Keratinocyte (primary cell): ENCODE measurements at regions not wholly inside any gene's neighbourhood (a gene's known extent, or its start where the extent isn't known, plus 50 kb on each side); places are given as distances from the start of the nearest gene placed in this dataset.

Source experiments
- DNase-seq: peaks from one replicate; pipeline ENCODE4 v3.0.0-alpha.2; 2011; ENCODE audit warnings: low read depth, missing footprints, low spot score
- FAIRE-seq: peaks from 2 replicates; lab custom pipeline; 2011; peaks lifted over from hg19 to GRCh38; lab: Jason Lieb, UNC
- H2AFZ ChIP-seq: 2 replicates; pipeline ENCODE4 v1.6.0; 2012; ENCODE audit warnings: low read length, control low read depth, inconsistent platforms; ENCODE audit not compliant: control insufficient read depth
- H3K27ac ChIP-seq: 2 replicates; pipeline ENCODE4 v1.5.1; 2011; ENCODE audit warnings: low read length; ENCODE audit not compliant: control insufficient read depth, insufficient read depth
- H3K27me3 ChIP-seq: 3 replicates; pipeline ENCODE4 v1.6.0; 2011; ENCODE audit warnings: low read length; ENCODE audit not compliant: control insufficient read depth, insufficient read depth; ENCODE audit errors: extremely low read depth
- H3K36me3 ChIP-seq, 2 experiments: 2 replicates in 1 of 2; 3 replicates in 1 of 2; pipeline ENCODE4 v1.5.1; 2011; ENCODE audit warnings: low read length in 2 of 2, mild to moderate bottlenecking in 1 of 2; ENCODE audit not compliant: control insufficient read depth in 2 of 2, insufficient read depth in 2 of 2; ENCODE audit errors: extremely low read depth in 1 of 2
- H3K4me1 ChIP-seq: 3 replicates; pipeline ENCODE4 v1.5.1; 2011; ENCODE audit warnings: low read length; ENCODE audit not compliant: control insufficient read depth, insufficient read depth; ENCODE audit errors: extremely low read depth
- H3K4me2 ChIP-seq: 3 replicates; pipeline ENCODE4 v1.6.0; 2011; ENCODE audit warnings: low read depth, low read length; ENCODE audit not compliant: control insufficient read depth, insufficient read depth; ENCODE audit errors: extremely low read depth
- H3K4me3 ChIP-seq, 3 experiments: fragments of 200-600 bp in 1 of 3; sonication (generic) in 1 of 3; 2 replicates in 2 of 3; 3 replicates in 1 of 3; pipeline ENCODE4 v1.5.1; 2011 to 2016; ENCODE audit warnings: low read length in 3 of 3, mild to moderate bottlenecking in 3 of 3, control low read depth in 2 of 3, inconsistent platforms in 1 of 3, low read depth in 1 of 3, mixed read lengths in 1 of 3, mixed run types in 1 of 3, moderate library complexity in 1 of 3; ENCODE audit not compliant: control insufficient read depth in 2 of 3, insufficient read depth in 2 of 3; ENCODE audit errors: extremely low read depth in 1 of 3
- H3K79me2 ChIP-seq: 2 replicates; pipeline ENCODE4 v1.6.0; 2012; ENCODE audit warnings: low read length; ENCODE audit not compliant: control insufficient read depth, insufficient read depth
- H3K9ac ChIP-seq: 3 replicates; pipeline ENCODE4 v1.6.0; 2011; ENCODE audit warnings: low read length; ENCODE audit not compliant: control insufficient read depth, insufficient read depth; ENCODE audit errors: extremely low read depth
- H3K9me1 ChIP-seq: 3 replicates; pipeline ENCODE4 v1.6.0; 2011; ENCODE audit warnings: low read length; ENCODE audit not compliant: control insufficient read depth, insufficient read depth; ENCODE audit errors: extremely low read depth
- H3K9me3 ChIP-seq: 2 replicates; pipeline ENCODE4 v1.5.1; 2012; ENCODE audit warnings: low read depth, low read length; ENCODE audit not compliant: control insufficient read depth
- H4K20me1 ChIP-seq: 3 replicates; pipeline ENCODE4 v1.6.0; 2011; ENCODE audit warnings: low read length; ENCODE audit not compliant: control insufficient read depth, insufficient read depth; ENCODE audit errors: extremely low read depth
- CTCF ChIP-seq, 3 experiments: IDR thresholded peaks in 1 of 3; conservative IDR thresholded peaks in 1 of 3; optimal IDR thresholded peaks in 1 of 3; 2 replicates in 2 of 3; 3 replicates in 1 of 3; pipeline versions ENCODE3 to v1.5.1; 2011; ENCODE audit warnings: low read length in 3 of 3, mild to moderate bottlenecking in 3 of 3, moderate library complexity in 2 of 3, control low read depth in 1 of 3, inconsistent platforms in 1 of 3; ENCODE audit not compliant: insufficient read depth in 2 of 3; ENCODE audit errors: extremely low read depth in 1 of 3
- EZH2 ChIP-seq: IDR thresholded peaks from one replicate; pipeline ENCODE4 v1.6.1; 2012; ENCODE audit warnings: inconsistent platforms, mild to moderate bottlenecking, low read length, moderate library complexity
- dilution Hi-C: fragments of 300-500 bp; cut with MboI; formaldehyde crosslinking; loops from one replicate; pipeline ENCODE4 v1.7.0; 2020; ENCODE audit warnings: low sequenced_read_pairs; ENCODE audit not compliant: extremely low pct_ligation_motif_present

- Histone ChIP-seq H3K27ac (no peak overlapping the region), H3K9ac (no peak overlapping the region), H3K9me1 (no peaks in the 10 kb centered on the region), H3K9me3 (no peaks in the 10 kb centered on the region), H3K79me2 (no peaks in the 10 kb centered on the region), H3K4me1 (no peaks in the 10 kb centered on the region), H2AFZ (no peak overlapping the region), H4K20me1 (no peaks in the 10 kb centered on the region), H3K36me3 (no peaks in the 10 kb centered on the region), H3K4me2 (no peak overlapping the region), H3K4me3 (no peak overlapping the region), H3K27me3 (no peaks in the 10 kb centered on the region)
- FAIRE-seq (no peak), DNase-seq (no peak)
- dilution Hi-C loops, result no loop called here
- TF ChIP-seq CTCF (optimal IDR thresholded peaks at IDR 0.05 in 1 of 3, IDR thresholded peaks at IDR 0.05 in 1 of 3, conservative IDR thresholded peaks at IDR 0.05 in 1 of 3; ENCODE audit: extremely low read depth in 1 of 3, insufficient read depth in 2 of 3, low read length in 3 of 3) (no peak), EZH2 (no peak)
These were observed 75.3 kb upstream of the EPC2 start for GRCh38 chr2:148569221-148569620.

- dilution Hi-C loops, result no loop called here
- no peaks in the 10 kb centered on the region for H3K36me3 ChIP-seq
- FAIRE-seq (no peak), DNase-seq (no peak)
- no peaks in the 10 kb centered on the region for H3K79me2 ChIP-seq
- no peaks in the 10 kb centered on the region for H3K4me1 ChIP-seq
- H2AFZ ChIP-seq, result no peak overlapping the region
- H3K27ac ChIP-seq, result no peak overlapping the region
- H3K9ac ChIP-seq, result no peak overlapping the region
- H3K4me2 ChIP-seq, result no peak overlapping the region
- H4K20me1 ChIP-seq, result no peaks in the 10 kb centered on the region
- no peak overlapping the region for H3K4me3 ChIP-seq
- H3K9me3 ChIP-seq, result no peaks in the 10 kb centered on the region
- no peaks in the 10 kb centered on the region for H3K9me1 ChIP-seq
- no peaks in the 10 kb centered on the region for H3K27me3 ChIP-seq
- TF ChIP-seq CTCF (optimal IDR thresholded peaks at IDR 0.05 in 1 of 3, IDR thresholded peaks at IDR 0.05 in 1 of 3, conservative IDR thresholded peaks at IDR 0.05 in 1 of 3; ENCODE audit: extremely low read depth in 1 of 3, insufficient read depth in 2 of 3, low read length in 3 of 3) (no peak), EZH2 (no peak)
These were observed 73.6 kb upstream of the EPC2 start for GRCh38 chr2:148570989-148571388.
